HG03135 (cell line): ENCODE measurements at regions not wholly inside any gene's neighbourhood (a gene's known extent, or its start where the extent isn't known, plus 50 kb on each side); places are given as distances from the start of the nearest gene placed in this dataset.

Experiments
- ATAC-seq: cut with Tn5 transposase; IDR thresholded peaks from one replicate; pipeline ENCODE4 v1.9.1; 2021; ENCODE audit warnings: mild to moderate bottlenecking, moderate library complexity; ENCODE audit not compliant: unreplicated experiment

- no peak for ATAC-seq
Measured at GRCh38 chr6:33967966-33968724, 164.3 kb upstream of the MLN start.

GRCh38 chr6:33967265-33967767 lies 163.5 kb upstream of the MLN start:
- ATAC-seq: no peak

GRCh38 chr6:33966536-33966935 lies 162.7 kb upstream of the MLN start:
- ATAC-seq: no peak

- ATAC-seq: no peak
Measured at GRCh38 chr6:33965766-33966165, 162.0 kb upstream of the MLN start.

GRCh38 chr6:33964387-33964786 lies 160.6 kb upstream of the MLN start:
- no peak for ATAC-seq

GRCh38 chr6:33963136-33963750 lies 159.4 kb upstream of the MLN start:
- ATAC-seq: no peak

GRCh38 chr6:33962246-33963027 lies 158.6 kb upstream of the MLN start:
- no peak for ATAC-seq

GRCh38 chr6:33961691-33962090 lies 157.9 kb upstream of the MLN start:
- no peak for ATAC-seq

GRCh38 chr6:33960345-33961313 lies 156.8 kb upstream of the MLN start:
- no peak for ATAC-seq

GRCh38 chr6:33959661-33960344 lies 156.0 kb upstream of the MLN start:
- no peak for ATAC-seq

- no peak for ATAC-seq
Measured at GRCh38 chr6:33959329-33959651, 155.5 kb upstream of the MLN start.

GRCh38 chr6:33958526-33959328 lies 154.9 kb upstream of the MLN start:
- no peak for ATAC-seq

- no peak for ATAC-seq
Measured at GRCh38 chr6:33957892-33958525, 154.2 kb upstream of the MLN start.

- no peak for ATAC-seq
Measured at GRCh38 chr6:33957131-33957891, 153.5 kb upstream of the MLN start.

- ATAC-seq: no peak
Measured at GRCh38 chr6:33956206-33956605, 152.4 kb upstream of the MLN start.

GRCh38 chr6:33955566-33955965 lies 151.8 kb upstream of the MLN start:
- ATAC-seq: no peak

GRCh38 chr6:33954453-33954852 lies 150.7 kb upstream of the MLN start:
- no peak for ATAC-seq

GRCh38 chr6:33953171-33953570 lies 149.4 kb upstream of the MLN start:
- no peak for ATAC-seq
